GM19468 (cell line): ENCODE measurements at regions not wholly inside any gene's neighbourhood (a gene's known extent, or its start where the extent isn't known, plus 50 kb on each side); places are given as distances from the start of the nearest gene placed in this dataset.
"Not testable (repeated sequence)": the region's sequence is repeated elsewhere in the genome, so short reads cannot be mapped to it uniquely, and the experiment has no call there.

Experiments used
- ATAC-seq: cut with Tn5 transposase; IDR thresholded peaks from one replicate; pipeline ENCODE4 v1.9.1; 2021; ENCODE audit warnings: mild to moderate bottlenecking, moderate library complexity, moderate number of reproducible peaks; ENCODE audit not compliant: unreplicated experiment; ENCODE audit errors: extremely low read depth

- ATAC-seq: no peak
Observed at GRCh38 chr2:139622691-139623090, 842.5 kb upstream of the NXPH2 start.

GRCh38 chr2:139617747-139618146, 837.6 kb upstream of the NXPH2 start:
- ATAC-seq: no peak

GRCh38 chr2:139613264-139613663, 833.1 kb upstream of the NXPH2 start:
- ATAC-seq: no peak

DNA sequence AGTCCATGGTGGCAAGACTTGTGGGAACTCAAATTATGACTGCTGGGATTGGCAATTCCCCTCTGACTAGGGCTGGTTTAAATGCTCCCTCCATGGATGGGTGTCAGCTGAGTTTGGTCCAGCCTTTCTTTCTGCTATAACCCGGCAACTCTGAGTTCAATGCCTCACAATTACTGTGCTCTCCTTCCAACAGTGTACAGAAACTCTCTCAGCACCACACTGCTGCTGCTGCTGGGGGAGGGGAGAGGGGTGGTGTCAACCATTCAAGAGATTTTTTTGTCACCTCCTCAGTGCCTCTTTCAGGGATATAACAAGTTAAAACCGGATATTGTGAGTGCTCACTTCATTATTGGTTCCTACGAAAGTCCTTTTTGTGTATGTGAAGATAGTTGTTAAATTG, 830.3 kb upstream of the NXPH2 start:
- no peak for ATAC-seq

DNA sequence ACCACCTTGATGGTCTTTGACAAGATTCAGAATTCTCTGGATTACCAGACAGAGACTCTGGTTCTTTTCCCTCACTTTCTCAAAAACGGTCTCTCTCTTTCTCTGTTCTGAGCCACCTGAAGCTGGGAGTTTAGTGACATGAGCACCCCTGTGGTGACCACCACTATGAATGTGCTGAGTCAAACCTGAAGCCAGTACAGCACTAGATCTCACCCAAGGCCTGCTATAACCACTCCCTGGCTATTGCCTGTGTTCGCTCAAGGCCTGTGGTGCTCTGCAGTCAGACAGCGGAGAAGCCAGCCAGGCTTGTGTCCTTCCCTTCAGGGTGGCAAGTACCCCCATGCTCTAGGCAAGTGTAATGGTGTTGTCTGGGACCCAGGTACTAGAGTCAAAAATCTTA, 828.9 kb upstream of the NXPH2 start:
- ATAC-seq: no peak

GRCh38 chr2:139605668-139606067, 825.5 kb upstream of the NXPH2 start:
- no peak for ATAC-seq

GRCh38 chr2:139600166-139600565, 820.0 kb upstream of the NXPH2 start:
- no peak for ATAC-seq

DNA sequence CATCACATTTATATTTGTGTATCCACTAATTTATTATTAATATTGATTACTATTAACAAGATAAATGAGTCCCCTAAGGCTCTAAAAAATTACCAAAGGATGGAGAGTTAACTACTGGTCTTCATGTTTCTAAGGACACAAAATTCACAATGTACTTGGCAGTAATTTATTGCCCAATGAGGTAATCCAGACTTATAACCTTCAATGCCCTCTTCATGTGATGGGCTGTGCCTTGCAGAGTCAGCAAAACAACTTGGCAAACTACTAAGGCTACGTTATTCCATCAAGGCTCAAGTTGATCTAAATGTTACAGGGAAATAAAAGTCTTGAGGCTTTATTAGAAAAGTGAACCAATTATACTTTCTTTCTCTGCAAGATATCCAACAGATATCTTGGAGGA, 804.9 kb upstream of the NXPH2 start:
- ATAC-seq: no peak

DNA sequence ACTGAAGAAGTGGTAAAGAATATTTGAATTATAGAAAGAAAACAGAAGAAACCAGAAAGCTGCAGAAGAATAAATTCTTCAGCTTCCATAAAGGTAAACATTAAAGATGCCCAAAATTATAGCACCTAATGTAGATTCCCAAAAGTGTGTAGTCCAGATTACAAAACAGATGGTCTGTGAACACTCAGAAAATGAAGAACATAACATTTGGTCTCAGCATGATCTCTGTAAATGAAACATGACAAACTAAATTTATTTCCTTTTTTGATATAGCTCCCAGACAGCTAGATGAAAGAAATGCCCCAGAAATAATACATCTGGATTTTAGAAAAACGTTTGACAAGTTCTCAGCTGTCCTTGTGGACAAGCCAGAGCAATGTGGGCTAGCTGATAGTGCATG, 794.2 kb upstream of the NXPH2 start:
- ATAC-seq: no peak

- no peak for ATAC-seq
Observed at GRCh38 chr2:139556789-139557188, 776.6 kb upstream of the NXPH2 start.

GRCh38 chr2:139550873-139551272, 770.7 kb upstream of the NXPH2 start:
- no peak for ATAC-seq

DNA sequence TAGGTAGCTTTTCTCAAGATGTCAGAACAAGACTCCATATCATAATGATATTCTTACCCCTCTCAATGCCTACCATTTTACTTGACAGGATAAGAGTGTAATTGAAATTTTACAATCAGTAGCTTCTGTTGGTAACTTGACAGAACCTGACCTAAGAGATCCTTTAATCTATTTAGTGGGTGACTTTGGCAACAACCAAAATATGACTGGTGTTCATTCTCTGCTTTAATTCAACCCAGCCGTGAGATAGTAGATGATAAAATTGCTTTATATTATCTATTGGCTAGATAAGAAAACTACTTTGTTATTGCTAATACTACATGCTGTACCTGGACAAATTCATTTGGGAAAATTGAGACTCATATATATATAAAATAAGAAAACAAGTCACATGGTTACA, 770.2 kb upstream of the NXPH2 start:
- ATAC-seq: no peak

DNA sequence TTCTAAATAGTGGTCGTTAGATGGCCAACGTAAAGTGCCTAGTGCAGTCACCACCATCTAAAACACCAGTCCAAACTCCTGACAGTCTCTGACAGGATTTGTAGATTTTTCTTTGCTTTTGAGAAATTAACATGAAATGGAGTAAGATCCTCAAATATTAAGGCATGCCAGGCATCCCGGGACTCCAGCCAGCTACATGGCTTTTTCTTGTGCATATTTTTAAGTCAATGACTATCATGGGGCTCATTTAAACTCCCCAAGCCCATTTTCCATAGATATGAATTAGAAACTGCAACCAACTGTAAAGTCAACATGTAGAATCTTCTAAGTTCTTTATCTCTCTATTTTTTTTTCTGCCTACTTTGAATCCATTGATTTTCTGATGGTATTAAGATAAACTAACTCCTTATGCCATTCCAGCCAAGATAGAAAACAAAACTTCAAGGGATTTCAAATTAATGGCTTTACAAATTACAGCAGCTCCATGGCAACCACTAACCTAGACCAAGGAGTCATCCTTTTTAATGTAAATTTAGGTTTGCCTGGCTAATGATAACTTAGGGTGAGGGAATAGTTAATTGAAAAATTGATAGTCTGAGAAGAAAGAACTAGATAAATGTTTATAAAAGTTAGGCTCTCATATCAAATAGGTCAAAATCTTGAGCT, 764.1 kb upstream of the NXPH2 start:
- no peak for ATAC-seq

DNA sequence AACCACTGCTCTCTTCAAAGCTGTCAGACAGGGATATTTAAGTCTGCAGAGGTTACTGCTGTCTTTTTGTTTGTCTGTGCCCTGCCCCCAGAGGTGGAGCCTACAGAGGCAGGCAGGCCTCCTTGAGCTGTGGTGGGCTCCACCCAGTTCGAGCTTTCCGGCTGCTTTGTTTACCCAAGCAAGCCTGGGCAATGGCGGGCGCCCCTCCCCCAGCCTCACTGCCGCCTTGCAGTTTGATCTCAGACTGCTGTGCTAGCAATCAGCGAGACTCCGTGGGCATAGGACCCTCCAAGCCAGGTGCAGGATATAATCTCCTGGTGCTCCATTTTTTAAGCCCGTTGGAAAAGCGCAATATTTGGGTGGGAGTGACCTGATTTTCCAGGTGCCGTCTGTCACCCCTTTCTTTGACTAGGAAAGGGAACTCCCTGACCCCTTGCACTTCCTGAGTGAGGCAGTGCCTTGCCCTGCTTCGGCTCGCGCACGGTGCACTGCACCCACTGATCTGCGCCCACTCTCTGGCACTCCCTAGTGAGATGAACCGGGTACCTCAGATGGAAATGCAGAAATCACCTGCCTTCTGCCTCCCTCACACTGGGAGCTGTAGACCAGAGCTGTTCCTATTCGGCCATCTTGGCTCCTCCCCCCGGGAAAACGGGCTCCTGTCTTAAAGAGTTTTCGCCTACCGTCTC, 758.3 kb upstream of the NXPH2 start:
- not testable (repeated sequence) for ATAC-seq

DNA sequence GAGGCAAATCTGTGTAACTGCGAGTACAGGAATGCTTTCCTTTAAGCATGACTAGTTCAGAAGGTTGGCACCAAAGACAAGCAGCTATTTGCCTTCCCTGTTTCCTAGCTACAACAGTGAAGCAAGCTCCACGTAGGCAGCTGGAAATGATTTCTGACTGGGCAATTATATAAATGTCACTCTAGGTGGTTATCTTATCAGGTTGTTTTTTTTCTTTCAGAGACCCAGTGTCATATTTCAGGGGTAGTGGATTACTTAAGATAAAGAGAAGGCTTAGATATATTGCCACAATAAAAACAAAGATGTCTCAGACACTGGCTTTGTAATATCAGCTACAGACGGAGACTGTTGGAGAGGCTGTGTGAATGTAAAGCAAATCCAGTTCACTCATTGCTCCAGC, 748.9 kb upstream of the NXPH2 start:
- no peak for ATAC-seq

DNA sequence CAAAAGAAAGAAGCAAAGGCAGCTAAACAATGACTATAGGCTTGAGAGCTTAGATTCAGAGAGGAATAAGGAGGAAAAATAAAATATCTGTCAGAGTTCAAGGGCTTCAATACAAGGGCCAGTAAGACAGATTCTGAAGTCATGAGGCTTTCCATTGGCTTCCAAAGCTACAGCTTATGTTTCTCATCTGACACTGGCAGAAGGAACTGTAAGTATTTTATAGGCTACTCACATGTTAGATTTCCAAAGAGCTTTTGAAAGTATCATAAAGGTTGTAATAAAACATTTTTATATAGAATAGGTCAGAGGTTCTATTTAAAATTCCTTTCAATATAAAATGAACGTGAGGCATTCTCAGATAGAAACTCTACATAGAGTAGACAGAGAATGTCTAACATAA, 746.6 kb upstream of the NXPH2 start:
- ATAC-seq: no peak

GRCh38 chr2:139518321-139518720, 738.1 kb upstream of the NXPH2 start:
- ATAC-seq: no peak

GRCh38 chr2:139514951-139515350, 734.8 kb upstream of the NXPH2 start:
- ATAC-seq: no peak

- no peak for ATAC-seq
Observed at GRCh38 chr2:139495851-139496250, 715.7 kb upstream of the NXPH2 start.

- no peak for ATAC-seq
Observed at GRCh38 chr2:139492131-139492680, 712.0 kb upstream of the NXPH2 start.

- ATAC-seq: no peak
Observed at GRCh38 chr2:139480161-139480650, 700.0 kb upstream of the NXPH2 start.
